ENCODE measurements at regions not wholly inside any gene's neighbourhood (a gene's known extent, or its start where the extent isn't known, plus 50 kb on each side); places are given as distances from the start of the nearest gene placed in this dataset.

DNA sequence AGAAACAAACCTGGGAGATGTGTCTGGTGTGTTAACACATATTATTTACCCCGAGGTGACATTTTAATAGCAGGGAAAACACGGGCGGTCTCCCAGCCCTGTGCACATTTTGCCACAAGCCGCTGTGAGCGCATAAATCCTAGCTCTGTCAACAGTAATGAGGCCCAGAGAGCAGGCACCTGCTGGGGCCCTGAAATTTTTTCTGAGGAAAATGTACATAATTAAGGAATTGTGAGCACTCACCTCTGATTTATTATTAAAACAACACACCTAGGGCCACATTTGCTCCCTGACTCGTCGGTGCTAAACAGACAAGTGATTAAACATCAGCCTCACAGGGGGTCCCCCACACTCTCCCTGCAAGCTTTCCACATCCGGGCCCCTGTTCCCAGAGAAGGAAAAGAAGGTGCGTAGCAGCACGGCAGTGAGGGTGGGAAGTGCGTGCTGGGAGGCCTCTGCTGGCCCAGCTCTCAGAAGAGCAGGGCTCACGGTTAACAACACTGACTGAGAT, 616.3 kb downstream of the UQCRFS1 start (continued):
- TF ChIP-seq ZBTB49 (tag by site-specific recombination; IDR thresholded peaks at IDR 0.05; ENCODE audit: low read depth) (no peak), ZNF133 (tag by site-specific recombination; IDR thresholded peaks at IDR 0.05) (no peak), ZBTB20 (tag by site-specific recombination; IDR thresholded peaks at IDR 0.05) (peak; percentile 45; the same call in 1 of the 2 replicates), PRDM1 (tag by site-specific recombination; IDR thresholded peaks at IDR 0.05) (no peak), ZNF292 (tag by site-specific recombination; IDR thresholded peaks at IDR 0.05; ENCODE audit: borderline replicate concordance, low read depth) (no peak), ZNF654 (tag by site-specific recombination; IDR thresholded peaks at IDR 0.05; ENCODE audit: low read depth) (no peak), ZNF488 (tag by site-specific recombination; IDR thresholded peaks at IDR 0.05) (peak; percentile 91), KLF1 (tag by site-specific recombination; IDR thresholded peaks at IDR 0.05) (no peak), ATF2 (tag by site-specific recombination; IDR thresholded peaks at IDR 0.05; ENCODE audit: low read depth) (no peak; the same call in 1 of the 2 replicates), GFI1B (tag by site-specific recombination; IDR thresholded peaks at IDR 0.05) (peak; percentile 86), ZNF585B (tag by site-specific recombination; IDR thresholded peaks at IDR 0.05) (no peak), ZBTB17 (tag by site-specific recombination; IDR thresholded peaks at IDR 0.05) (no peak), ZNF626 (tag by site-specific recombination; IDR thresholded peaks at IDR 0.05) (no peak), BCL11A (tag by site-specific recombination; IDR thresholded peaks at IDR 0.05; ENCODE audit: low read depth) (no peak), ZNF175 (tag by site-specific recombination; IDR thresholded peaks at IDR 0.05) (no peak), TSHZ1 (tag by site-specific recombination; IDR thresholded peaks at IDR 0.05; ENCODE audit: borderline replicate concordance) (peak; percentile 74; the same call in 1 of the 2 replicates)
- TF ChIP-seq, protein P1, sequence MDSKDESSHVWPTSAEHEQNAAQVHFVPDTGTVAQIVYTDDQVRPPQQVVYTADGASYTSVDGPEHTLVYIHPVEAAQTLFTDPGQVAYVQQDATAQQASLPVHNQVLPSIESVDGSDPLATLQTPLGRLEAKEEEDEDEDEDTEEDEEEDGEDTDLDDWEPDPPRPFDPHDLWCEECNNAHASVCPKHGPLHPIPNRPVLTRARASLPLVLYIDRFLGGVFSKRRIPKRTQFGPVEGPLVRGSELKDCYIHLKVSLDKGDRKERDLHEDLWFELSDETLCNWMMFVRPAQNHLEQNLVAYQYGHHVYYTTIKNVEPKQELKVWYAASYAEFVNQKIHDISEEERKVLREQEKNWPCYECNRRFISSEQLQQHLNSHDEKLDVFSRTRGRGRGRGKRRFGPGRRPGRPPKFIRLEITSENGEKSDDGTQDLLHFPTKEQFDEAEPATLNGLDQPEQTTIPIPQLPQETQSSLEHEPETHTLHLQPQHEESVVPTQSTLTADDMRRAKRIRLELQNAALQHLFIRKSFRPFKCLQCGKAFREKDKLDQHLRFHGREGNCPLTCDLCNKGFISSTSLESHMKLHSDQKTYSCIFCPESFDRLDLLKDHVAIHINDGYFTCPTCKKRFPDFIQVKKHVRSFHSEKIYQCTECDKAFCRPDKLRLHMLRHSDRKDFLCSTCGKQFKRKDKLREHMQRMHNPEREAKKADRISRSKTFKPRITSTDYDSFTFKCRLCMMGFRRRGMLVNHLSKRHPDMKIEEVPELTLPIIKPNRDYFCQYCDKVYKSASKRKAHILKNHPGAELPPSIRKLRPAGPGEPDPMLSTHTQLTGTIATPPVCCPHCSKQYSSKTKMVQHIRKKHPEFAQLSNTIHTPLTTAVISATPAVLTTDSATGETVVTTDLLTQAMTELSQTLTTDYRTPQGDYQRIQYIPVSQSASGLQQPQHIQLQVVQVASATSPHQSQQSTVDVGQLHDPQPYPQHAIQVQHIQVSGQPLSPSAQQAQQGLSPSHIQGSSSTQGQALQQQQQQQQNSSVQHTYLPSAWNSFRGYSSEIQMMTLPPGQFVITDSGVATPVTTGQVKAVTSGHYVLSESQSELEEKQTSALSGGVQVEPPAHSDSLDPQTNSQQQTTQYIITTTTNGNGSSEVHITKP (tag by site-specific recombination; IDR thresholded peaks at IDR 0.05): no peak
- TF ChIP-seq, protein P2, sequence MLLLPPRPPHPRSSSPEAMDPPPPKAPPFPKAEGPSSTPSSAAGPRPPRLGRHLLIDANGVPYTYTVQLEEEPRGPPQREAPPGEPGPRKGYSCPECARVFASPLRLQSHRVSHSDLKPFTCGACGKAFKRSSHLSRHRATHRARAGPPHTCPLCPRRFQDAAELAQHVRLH (tag by site-specific recombination; IDR thresholded peaks at IDR 0.05): no peak
- TF ChIP-seq, protein P3, sequence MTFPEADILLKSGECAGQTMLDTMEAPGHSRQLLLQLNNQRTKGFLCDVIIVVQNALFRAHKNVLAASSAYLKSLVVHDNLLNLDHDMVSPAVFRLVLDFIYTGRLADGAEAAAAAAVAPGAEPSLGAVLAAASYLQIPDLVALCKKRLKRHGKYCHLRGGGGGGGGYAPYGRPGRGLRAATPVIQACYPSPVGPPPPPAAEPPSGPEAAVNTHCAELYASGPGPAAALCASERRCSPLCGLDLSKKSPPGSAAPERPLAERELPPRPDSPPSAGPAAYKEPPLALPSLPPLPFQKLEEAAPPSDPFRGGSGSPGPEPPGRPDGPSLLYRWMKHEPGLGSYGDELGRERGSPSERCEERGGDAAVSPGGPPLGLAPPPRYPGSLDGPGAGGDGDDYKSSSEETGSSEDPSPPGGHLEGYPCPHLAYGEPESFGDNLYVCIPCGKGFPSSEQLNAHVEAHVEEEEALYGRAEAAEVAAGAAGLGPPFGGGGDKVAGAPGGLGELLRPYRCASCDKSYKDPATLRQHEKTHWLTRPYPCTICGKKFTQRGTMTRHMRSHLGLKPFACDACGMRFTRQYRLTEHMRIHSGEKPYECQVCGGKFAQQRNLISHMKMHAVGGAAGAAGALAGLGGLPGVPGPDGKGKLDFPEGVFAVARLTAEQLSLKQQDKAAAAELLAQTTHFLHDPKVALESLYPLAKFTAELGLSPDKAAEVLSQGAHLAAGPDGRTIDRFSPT (tag by site-specific recombination; IDR thresholded peaks at IDR 0.05): no peak
- TF ChIP-seq, protein P4, sequence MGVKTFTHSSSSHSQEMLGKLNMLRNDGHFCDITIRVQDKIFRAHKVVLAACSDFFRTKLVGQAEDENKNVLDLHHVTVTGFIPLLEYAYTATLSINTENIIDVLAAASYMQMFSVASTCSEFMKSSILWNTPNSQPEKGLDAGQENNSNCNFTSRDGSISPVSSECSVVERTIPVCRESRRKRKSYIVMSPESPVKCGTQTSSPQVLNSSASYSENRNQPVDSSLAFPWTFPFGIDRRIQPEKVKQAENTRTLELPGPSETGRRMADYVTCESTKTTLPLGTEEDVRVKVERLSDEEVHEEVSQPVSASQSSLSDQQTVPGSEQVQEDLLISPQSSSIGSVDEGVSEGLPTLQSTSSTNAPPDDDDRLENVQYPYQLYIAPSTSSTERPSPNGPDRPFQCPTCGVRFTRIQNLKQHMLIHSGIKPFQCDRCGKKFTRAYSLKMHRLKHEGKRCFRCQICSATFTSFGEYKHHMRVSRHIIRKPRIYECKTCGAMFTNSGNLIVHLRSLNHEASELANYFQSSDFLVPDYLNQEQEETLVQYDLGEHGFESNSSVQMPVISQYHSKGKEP (tag by site-specific recombination; IDR thresholded peaks at IDR 0.05): peak; percentile 81
- TF ChIP-seq, protein P5, sequence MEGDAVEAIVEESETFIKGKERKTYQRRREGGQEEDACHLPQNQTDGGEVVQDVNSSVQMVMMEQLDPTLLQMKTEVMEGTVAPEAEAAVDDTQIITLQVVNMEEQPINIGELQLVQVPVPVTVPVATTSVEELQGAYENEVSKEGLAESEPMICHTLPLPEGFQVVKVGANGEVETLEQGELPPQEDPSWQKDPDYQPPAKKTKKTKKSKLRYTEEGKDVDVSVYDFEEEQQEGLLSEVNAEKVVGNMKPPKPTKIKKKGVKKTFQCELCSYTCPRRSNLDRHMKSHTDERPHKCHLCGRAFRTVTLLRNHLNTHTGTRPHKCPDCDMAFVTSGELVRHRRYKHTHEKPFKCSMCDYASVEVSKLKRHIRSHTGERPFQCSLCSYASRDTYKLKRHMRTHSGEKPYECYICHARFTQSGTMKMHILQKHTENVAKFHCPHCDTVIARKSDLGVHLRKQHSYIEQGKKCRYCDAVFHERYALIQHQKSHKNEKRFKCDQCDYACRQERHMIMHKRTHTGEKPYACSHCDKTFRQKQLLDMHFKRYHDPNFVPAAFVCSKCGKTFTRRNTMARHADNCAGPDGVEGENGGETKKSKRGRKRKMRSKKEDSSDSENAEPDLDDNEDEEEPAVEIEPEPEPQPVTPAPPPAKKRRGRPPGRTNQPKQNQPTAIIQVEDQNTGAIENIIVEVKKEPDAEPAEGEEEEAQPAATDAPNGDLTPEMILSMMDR (tag by site-specific recombination; IDR thresholded peaks at IDR 0.05): no peak
